Endothelial cell of umbilical vein (primary cell): ENCODE measurements at regions not wholly inside any gene's neighbourhood (a gene's known extent, or its start where the extent isn't known, plus 50 kb on each side); places are given as distances from the start of the nearest gene placed in this dataset.

Experiments used
- BruUV-seq: library from RNA; stranded (reverse); fragments of 400-500 nt; replicated peaks from 2 replicates; lab custom pipeline; 2021; lab: Mats Ljungman, UMichigan
- CTCF ChIA-PET: fragments of 300-600, 350-600 bp; sonication (Branson Sonifier 250); formaldehyde crosslinking; loops from one replicate; lab custom pipeline; 2021; ENCODE audit warnings: antibody characterized with exemption, inconsistent platforms; lab: Charles Lee
- POLR2A ChIA-PET: fragments of 300-600, 350-600 bp; sonication (Branson Sonifier 250); formaldehyde crosslinking; loops from one replicate; lab custom pipeline; 2021; ENCODE audit warnings: antibody characterized with exemption, inconsistent platforms; lab: Charles Lee
- DNase-seq: peaks from one replicate; pipeline ENCODE4 v3.0.0-alpha.2; 2011; ENCODE audit warnings: low read depth, low spot score
- FAIRE-seq: peaks from 2 replicates; lab custom pipeline; 2011; peaks lifted over from hg19 to GRCh38; lab: Jason Lieb, UNC
- H2AFZ ChIP-seq: 2 replicates; pipeline ENCODE4 v1.6.0; 2012; ENCODE audit warnings: low read depth, low read length, control low read depth, inconsistent platforms
- H3K27ac ChIP-seq: 2 replicates; pipeline ENCODE4 v1.5.1; 2011; ENCODE audit warnings: low read depth, mild to moderate bottlenecking, control low read depth, low read length, moderate library complexity; ENCODE audit not compliant: insufficient read depth
- H3K27me3 ChIP-seq, 2 experiments: 2 replicates each; pipeline versions ENCODE4 v1.6.0 to v1.6.1; 2011; ENCODE audit warnings: low read length in 2 of 2, mixed read lengths in 1 of 2; ENCODE audit not compliant: control insufficient read depth in 2 of 2, insufficient read depth in 2 of 2
- H3K36me3 ChIP-seq, 2 experiments: 2 replicates in 1 of 2; 3 replicates in 1 of 2; pipeline ENCODE4 v1.5.1; 2011; ENCODE audit warnings: low read length in 2 of 2, mild to moderate bottlenecking in 1 of 2, moderate library complexity in 1 of 2; ENCODE audit not compliant: control insufficient read depth in 2 of 2, insufficient read depth in 2 of 2; ENCODE audit errors: extremely low read depth in 1 of 2
- H3K4me1 ChIP-seq: 3 replicates; pipeline ENCODE4 v1.5.1; 2011; ENCODE audit warnings: mild to moderate bottlenecking, low read length; ENCODE audit not compliant: control insufficient read depth, insufficient read depth; ENCODE audit errors: extremely low read depth
- H3K4me2 ChIP-seq: 2 replicates; pipeline ENCODE4 v1.6.1; 2011; ENCODE audit warnings: low read length, control low read depth, mixed read lengths; ENCODE audit not compliant: insufficient read depth
- H3K4me3 ChIP-seq, 3 experiments: fragments of 200-600 bp in 1 of 3; sonication (generic), shearing (Covaris generic) in 1 of 3; replicated peaks in 1 of 3; 2 replicates each; pipeline ENCODE4 v1.5.1; 2011 to 2016; ENCODE audit warnings: control low read depth in 3 of 3, low read length in 3 of 3, mild to moderate bottlenecking in 2 of 3, inconsistent platforms in 1 of 3, low read depth in 1 of 3, moderate library complexity in 1 of 3; ENCODE audit not compliant: insufficient read depth in 1 of 3
- H3K79me2 ChIP-seq: 2 replicates; pipeline ENCODE4 v1.6.0; 2012; ENCODE audit warnings: low read length, inconsistent platforms; ENCODE audit not compliant: control insufficient read depth, insufficient read depth
- H3K9ac ChIP-seq: replicated peaks from 2 replicates; pipeline ENCODE3; 2011; ENCODE audit warnings: low read length, control low read depth; ENCODE audit not compliant: insufficient read depth; ENCODE audit errors: extremely low read depth
- H3K9me1 ChIP-seq: replicated peaks from 3 replicates; pipeline ENCODE4 v1.6.0; 2011; ENCODE audit warnings: mild to moderate bottlenecking, low read length; ENCODE audit not compliant: control insufficient read depth, insufficient read depth; ENCODE audit errors: extremely low read depth
- H3K9me3 ChIP-seq: replicated peaks from 2 replicates; pipeline ENCODE4 v1.5.1; 2012; ENCODE audit warnings: low read length, inconsistent platforms; ENCODE audit not compliant: control insufficient read depth, insufficient read depth
- H4K20me1 ChIP-seq: replicated peaks from 2 replicates; pipeline ENCODE3; 2011; ENCODE audit warnings: mild to moderate bottlenecking, low read length; ENCODE audit not compliant: control insufficient read depth, insufficient read depth; ENCODE audit errors: extremely low read depth
- CTCF ChIP-seq, 2 donors: IDR thresholded peaks; 1 replicate in 1 of 2; 2 replicates in 1 of 2; pipeline ENCODE4 v1.5.1; 2011; ENCODE audit warnings: low read length in 2 of 2, mild to moderate bottlenecking in 2 of 2, moderate library complexity in 2 of 2, control low read depth in 1 of 2, inconsistent platforms in 1 of 2, low read depth in 1 of 2; ENCODE audit not compliant: insufficient read depth in 1 of 2; ENCODE audit errors: extremely low read depth in 1 of 2
- EZH2 ChIP-seq: IDR thresholded peaks from 2 replicates; pipeline ENCODE4 v1.6.1; 2012; ENCODE audit warnings: borderline replicate concordance, low read depth, mild to moderate bottlenecking, moderate library complexity, low read length, inconsistent platforms; ENCODE audit not compliant: severe bottlenecking
- FOS ChIP-seq: IDR thresholded peaks from 2 replicates; pipeline ENCODE4 v1.6.1; 2011; ENCODE audit warnings: mild to moderate bottlenecking, low read length, moderate library complexity, borderline replicate concordance; ENCODE audit not compliant: insufficient read depth
- GATA2 ChIP-seq: IDR thresholded peaks from 2 replicates; pipeline ENCODE4 v1.7.0; 2011; ENCODE audit warnings: low read depth, mild to moderate bottlenecking, moderate library complexity, mixed read lengths, low read length; ENCODE audit not compliant: insufficient read length, insufficient read depth
- JUN ChIP-seq: IDR thresholded peaks from 2 replicates; pipeline ENCODE4 v1.6.1; 2011; ENCODE audit warnings: borderline replicate concordance, low read depth; ENCODE audit not compliant: insufficient read length, insufficient read depth
- MAX ChIP-seq: IDR thresholded peaks from 2 replicates; pipeline ENCODE4 v1.6.1; 2011; ENCODE audit not compliant: insufficient read depth, insufficient read length
- MYC ChIP-seq: IDR thresholded peaks from one replicate; pipeline ENCODE4 v1.6.1; 2011; ENCODE audit warnings: mild to moderate bottlenecking, low read depth, low read length
- POLR2A ChIP-seq: IDR thresholded peaks from 2 replicates; pipeline ENCODE4 v1.6.1; 2012; ENCODE audit warnings: low read depth, mild to moderate bottlenecking, control low read depth, low read length
- POLR2AphosphoS5 ChIP-seq: IDR thresholded peaks from 2 replicates; pipeline ENCODE4 v1.6.1; 2012; ENCODE audit warnings: low read depth, mild to moderate bottlenecking, control low read depth, low read length, moderate library complexity; ENCODE audit not compliant: insufficient read depth
- dilution Hi-C: fragments of 300-500 bp; cut with MboI; formaldehyde crosslinking; loops from one replicate; pipeline ENCODE4 v1.15.0; 2019; ENCODE audit warnings: low sequenced_read_pairs; ENCODE audit not compliant: extremely low pct_ligation_motif_present
- intact Hi-C: fragments of 100-400 bp; cut with micrococcal nuclease; formaldehyde crosslinking; loops from one replicate; pipeline ENCODE4 v1.10.0; 2022

- H3K79me2 ChIP-seq = no peaks in the 10 kb centered on the region
- POLR2A ChIA-PET = no interaction called here
- intact Hi-C loops = no loop called here
Observed at GRCh38 chr6:144921206-144921975, 636.3 kb downstream of the UTRN start.

More at GRCh38 chr6:144921206-144921975, 636.3 kb downstream of the UTRN start:
- no peaks in the 10 kb centered on the region for H4K20me1 ChIP-seq
- no TSS peak for BruUV-seq
- DNase-seq = no peak
- peaks cover 0 to 1% of the 10 kb centered on the region in 2 experiments for H3K27me3 ChIP-seq
- no peaks in the 10 kb centered on the region for H3K4me1 ChIP-seq
- no peak overlapping the region for H3K4me3 ChIP-seq
- H3K36me3 ChIP-seq = no peaks in the 10 kb centered on the region
- dilution Hi-C loops = no loop called here
- H3K27ac ChIP-seq = no peak overlapping the region
- H3K9me1 ChIP-seq = no peaks in the 10 kb centered on the region
- H3K9me3 ChIP-seq = no peaks in the 10 kb centered on the region
- no peak overlapping the region for H3K9ac ChIP-seq
- no peak overlapping the region for H3K4me2 ChIP-seq
- TF ChIP-seq MAX (no peak), GATA2 (no peak), MYC (no peak), POLR2AphosphoS5 (no peak), POLR2A (no peak), FOS (no peak), EZH2 (no peak), CTCF (IDR thresholded peaks at IDR 0.05; ENCODE audit: extremely low read depth in 1 of 2, insufficient read depth in 1 of 2, low read depth in 1 of 2, low read length in 2 of 2) (no peak), JUN (no peak)
- CTCF ChIA-PET = interaction anchor here (0.7 to 1.1 kb wide), 2 partner anchors 9 to 11 kb away, joined by 3 to 5 read pairs; no protein-coding TSS in a partner anchor
- no peak for FAIRE-seq
- no peak overlapping the region for H2AFZ ChIP-seq
